H1 (cell line): ENCODE measurements at regions not wholly inside any gene's neighbourhood (a gene's known extent, or its start where the extent isn't known, plus 50 kb on each side); places are given as distances from the start of the nearest gene placed in this dataset.

ENCODE experiments used
- EP300 ChIP-seq, 2 experiments: IDR thresholded peaks; 1 replicate in 1 of 2; 2 replicates in 1 of 2; pipeline ENCODE4 v1.6.1; 2011 to 2012; ENCODE audit warnings: low read depth in 2 of 2, low read length in 2 of 2, mild to moderate bottlenecking in 2 of 2, borderline replicate concordance in 1 of 2, inconsistent platforms in 1 of 2, moderate library complexity in 1 of 2
- POLR2A ChIP-seq, 2 experiments: IDR thresholded peaks; 1 replicate in 1 of 2; 2 replicates in 1 of 2; pipeline ENCODE4 v1.6.1; 2011; ENCODE audit warnings: low read depth in 2 of 2, low read length in 2 of 2, mild to moderate bottlenecking in 2 of 2; ENCODE audit errors: control extremely low read depth in 1 of 2
- RFX5 ChIP-seq: IDR thresholded peaks from 2 replicates; pipeline ENCODE4 v1.6.1; 2011; ENCODE audit warnings: low read depth, low read length, improper control_type of control experiment, borderline replicate concordance

- no peak for TF ChIP-seq RFX5
- no peak for TF ChIP-seq EP300 (IDR thresholded peaks at IDR 0.05; ENCODE audit: borderline replicate concordance in 1 of 2, low read depth in 2 of 2, low read length in 2 of 2)
- no peak for TF ChIP-seq POLR2A (IDR thresholded peaks at IDR 0.05; ENCODE audit: control extremely low read depth in 1 of 2, low read depth in 2 of 2, low read length in 2 of 2)
These were observed 268.9 kb downstream of the PIK3R1 start (continued) for GRCh38 chr5:68484307-68485068.
